ENCODE measurements at regions not wholly inside any gene's neighbourhood (a gene's known extent, or its start where the extent isn't known, plus 50 kb on each side); places are given as distances from the start of the nearest gene placed in this dataset.

- peak; percentile 60 for DNase-seq (ENCODE audit: low read depth)
These were observed 72.9 kb upstream of the SMIM36 start for GRCh38 chr17:55584055-55584685.

GRCh38 chr17:55582897-55583296 is 71.6 kb upstream of the SMIM36 start:
- no peak for DNase-seq (ENCODE audit: low read depth)

GRCh38 chr17:55580596-55581133 is 69.4 kb upstream of the SMIM36 start:
- no peak for DNase-seq (ENCODE audit: low read depth)

GRCh38 chr17:55577687-55578086 is 66.4 kb upstream of the SMIM36 start:
- no peak for DNase-seq (ENCODE audit: low read depth)

- peak; percentile 83 for DNase-seq (ENCODE audit: low read depth)
These were observed 65.8 kb upstream of the SMIM36 start for GRCh38 chr17:55576996-55577586.

- DNase-seq (ENCODE audit: low read depth): peak; percentile 85
These were observed 65.2 kb upstream of the SMIM36 start for GRCh38 chr17:55576237-55576995.

- DNase-seq (ENCODE audit: low read depth): no peak
These were observed 63.9 kb upstream of the SMIM36 start for GRCh38 chr17:55575058-55575636.

GRCh38 chr17:55572599-55572998 is 61.3 kb upstream of the SMIM36 start:
- DNase-seq (ENCODE audit: low read depth): no peak

- DNase-seq (ENCODE audit: low read depth): no peak
These were observed 60.9 kb upstream of the SMIM36 start for GRCh38 chr17:55572139-55572538.

GRCh38 chr17:55571095-55571494 is 59.8 kb upstream of the SMIM36 start:
- DNase-seq (ENCODE audit: low read depth): peak; percentile 26

GRCh38 chr17:55570391-55570790 is 59.1 kb upstream of the SMIM36 start:
- no peak for DNase-seq (ENCODE audit: low read depth)

- no peak for DNase-seq (ENCODE audit: low read depth)
These were observed 56.3 kb upstream of the SMIM36 start for GRCh38 chr17:55567240-55568214.

GRCh38 chr17:55564081-55564480 is 52.8 kb upstream of the SMIM36 start:
- no peak for DNase-seq (ENCODE audit: low read depth)

- no peak for DNase-seq (ENCODE audit: low read depth)
These were observed 52.1 kb upstream of the SMIM36 start for GRCh38 chr17:55563363-55563762.

- no peak for DNase-seq (ENCODE audit: low read depth)
These were observed 50.8 kb upstream of the SMIM36 start for GRCh38 chr17:55561973-55562495.

- DNase-seq (ENCODE audit: low read depth): no peak
These were observed 50.2 kb upstream of the SMIM36 start for GRCh38 chr17:55561316-55561972.

All from ELR (cell line).